HFFc6 (cell line): ENCODE measurements at regions not wholly inside any gene's neighbourhood (a gene's known extent, or its start where the extent isn't known, plus 50 kb on each side); places are given as distances from the start of the nearest gene placed in this dataset.

Experiments
- DNase-seq: peaks from one replicate; pipeline ENCODE4 v3.0.0-alpha.2; 2018
- H3K27ac Mint-ChIP-seq: 2 replicates; pipeline ENCODE4 v1.8.0; 2020; ENCODE audit warnings: mild to moderate bottlenecking, mixed read lengths
- H3K27me3 Mint-ChIP-seq: 2 replicates; pipeline ENCODE4 v1.8.0; 2021; ENCODE audit warnings: mild to moderate bottlenecking, moderate library complexity, mixed read lengths; ENCODE audit not compliant: insufficient read depth
- H3K36me3 Mint-ChIP-seq: 2 replicates; pipeline ENCODE4 v1.8.0; 2021; ENCODE audit warnings: low read depth, mixed read lengths
- H3K4me1 Mint-ChIP-seq: 2 replicates; pipeline ENCODE4 v1.8.0; 2020; ENCODE audit warnings: low read depth, mixed read lengths
- H3K4me3 Mint-ChIP-seq: 2 replicates; pipeline ENCODE4 v1.8.0; 2020; ENCODE audit warnings: mild to moderate bottlenecking, moderate library complexity, mixed read lengths
- H3K9me3 Mint-ChIP-seq: 2 replicates; pipeline ENCODE4 v1.8.0; 2020; ENCODE audit warnings: mild to moderate bottlenecking, mixed read lengths
- TF ChIP-seq, protein P1 (sequence below): fragments of 200-600 bp; sonication (generic); IDR thresholded peaks from 2 replicates; pipeline ENCODE4 v1.5.0; 2021; ENCODE audit warnings: antibody characterized with exemption, mild to moderate bottlenecking

DNA sequence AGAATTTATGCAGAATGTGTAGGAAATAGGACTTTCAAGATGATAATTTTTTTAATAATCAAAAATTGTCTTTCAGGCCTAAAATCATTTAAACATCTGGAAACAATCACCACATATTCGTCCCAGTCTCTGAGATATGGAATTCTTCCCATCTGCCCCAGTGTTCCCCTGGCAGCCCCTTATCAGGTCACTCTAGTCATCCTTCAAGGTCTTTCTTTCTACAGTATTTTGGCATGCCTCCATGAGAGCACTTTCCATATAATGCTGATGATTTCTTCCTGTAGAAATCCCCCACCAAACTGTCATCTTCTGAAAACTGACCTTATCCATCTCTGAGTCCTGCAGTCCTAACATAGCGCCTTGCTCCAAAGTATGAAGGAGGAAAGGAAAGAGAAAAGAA is 422.1 kb downstream of the RPS29 start:
- Mint-ChIP-seq H3K4me1 (no peaks in the 10 kb centered on the region), H3K27ac (no peak overlapping the region), H3K36me3 (no peaks in the 10 kb centered on the region), H3K9me3 (peaks cover 35% of the 10 kb centered on the region), H3K27me3 (peaks cover 1% of the 10 kb centered on the region; the same call in 1 of the 2 replicates), H3K4me3 (no peak overlapping the region)
- TF ChIP-seq, protein P1, sequence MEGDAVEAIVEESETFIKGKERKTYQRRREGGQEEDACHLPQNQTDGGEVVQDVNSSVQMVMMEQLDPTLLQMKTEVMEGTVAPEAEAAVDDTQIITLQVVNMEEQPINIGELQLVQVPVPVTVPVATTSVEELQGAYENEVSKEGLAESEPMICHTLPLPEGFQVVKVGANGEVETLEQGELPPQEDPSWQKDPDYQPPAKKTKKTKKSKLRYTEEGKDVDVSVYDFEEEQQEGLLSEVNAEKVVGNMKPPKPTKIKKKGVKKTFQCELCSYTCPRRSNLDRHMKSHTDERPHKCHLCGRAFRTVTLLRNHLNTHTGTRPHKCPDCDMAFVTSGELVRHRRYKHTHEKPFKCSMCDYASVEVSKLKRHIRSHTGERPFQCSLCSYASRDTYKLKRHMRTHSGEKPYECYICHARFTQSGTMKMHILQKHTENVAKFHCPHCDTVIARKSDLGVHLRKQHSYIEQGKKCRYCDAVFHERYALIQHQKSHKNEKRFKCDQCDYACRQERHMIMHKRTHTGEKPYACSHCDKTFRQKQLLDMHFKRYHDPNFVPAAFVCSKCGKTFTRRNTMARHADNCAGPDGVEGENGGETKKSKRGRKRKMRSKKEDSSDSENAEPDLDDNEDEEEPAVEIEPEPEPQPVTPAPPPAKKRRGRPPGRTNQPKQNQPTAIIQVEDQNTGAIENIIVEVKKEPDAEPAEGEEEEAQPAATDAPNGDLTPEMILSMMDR: no peak
- DNase-seq: no peak

DNA sequence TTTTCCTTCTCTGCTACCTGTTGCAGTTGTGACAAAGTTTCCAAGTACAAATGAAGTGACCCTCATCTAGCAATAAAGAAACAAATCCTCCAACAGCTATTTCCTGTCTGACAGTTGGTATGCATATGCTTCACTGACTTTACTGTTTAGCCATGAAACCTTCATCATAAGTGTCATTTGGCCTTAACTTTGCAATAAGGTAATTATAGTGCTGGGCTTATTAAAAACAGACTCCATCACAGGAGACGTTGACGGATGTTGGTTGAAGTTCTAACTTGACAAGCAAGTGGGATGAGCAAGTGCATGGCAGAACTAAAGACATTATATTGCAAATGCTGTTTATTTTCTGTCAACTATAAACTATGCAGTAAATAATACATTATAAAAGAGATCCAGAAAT is 425.2 kb downstream of the RPS29 start:
- TF ChIP-seq, protein P1: no peak
- H3K36me3 Mint-ChIP-seq: no peaks in the 10 kb centered on the region
- no peak overlapping the region for H3K27ac Mint-ChIP-seq
- DNase-seq: no peak
- peaks cover 45% of the 10 kb centered on the region for H3K9me3 Mint-ChIP-seq
- H3K4me3 Mint-ChIP-seq: no peak overlapping the region
- no peaks in the 10 kb centered on the region for H3K27me3 Mint-ChIP-seq
- no peaks in the 10 kb centered on the region for H3K4me1 Mint-ChIP-seq

DNA sequence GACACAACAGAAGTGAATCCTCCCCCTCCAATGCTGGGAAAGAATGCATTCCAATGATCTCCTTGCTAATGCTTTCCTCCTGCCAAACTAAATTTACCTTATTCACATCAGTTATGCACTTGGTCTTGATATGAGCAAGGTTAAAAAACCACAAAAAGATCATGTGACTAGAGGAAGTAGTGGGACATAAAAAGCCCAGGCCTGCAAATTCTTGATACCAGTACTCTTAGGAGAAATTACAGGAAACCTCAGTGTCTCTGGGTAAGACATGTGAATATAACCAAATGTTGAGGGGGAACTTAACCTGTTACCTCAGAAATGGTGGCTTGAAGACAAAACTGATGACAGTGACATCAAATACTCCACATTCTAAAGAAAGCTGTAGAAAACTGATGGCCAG is 427.1 kb downstream of the RPS29 start:
- no peak for DNase-seq
- H3K9me3 Mint-ChIP-seq: peaks cover 34% of the 10 kb centered on the region
- no peaks in the 10 kb centered on the region for H3K4me1 Mint-ChIP-seq
- H3K36me3 Mint-ChIP-seq: no peaks in the 10 kb centered on the region
- H3K27ac Mint-ChIP-seq: no peak overlapping the region
- H3K4me3 Mint-ChIP-seq: no peak overlapping the region
- H3K27me3 Mint-ChIP-seq: no peaks in the 10 kb centered on the region
- TF ChIP-seq, protein P1: no peak

GRCh38 chr14:49139593-49139992 is 446.6 kb downstream of the RPS29 start:
- no peaks in the 10 kb centered on the region for H3K27me3 Mint-ChIP-seq
- no peak for DNase-seq
- TF ChIP-seq, protein P1: no peak
- H3K27ac Mint-ChIP-seq: no peak overlapping the region
- H3K4me3 Mint-ChIP-seq: no peak overlapping the region
- H3K9me3 Mint-ChIP-seq: peaks cover 25% of the 10 kb centered on the region
- no peaks in the 10 kb centered on the region for H3K36me3 Mint-ChIP-seq
- no peaks in the 10 kb centered on the region for H3K4me1 Mint-ChIP-seq

DNA sequence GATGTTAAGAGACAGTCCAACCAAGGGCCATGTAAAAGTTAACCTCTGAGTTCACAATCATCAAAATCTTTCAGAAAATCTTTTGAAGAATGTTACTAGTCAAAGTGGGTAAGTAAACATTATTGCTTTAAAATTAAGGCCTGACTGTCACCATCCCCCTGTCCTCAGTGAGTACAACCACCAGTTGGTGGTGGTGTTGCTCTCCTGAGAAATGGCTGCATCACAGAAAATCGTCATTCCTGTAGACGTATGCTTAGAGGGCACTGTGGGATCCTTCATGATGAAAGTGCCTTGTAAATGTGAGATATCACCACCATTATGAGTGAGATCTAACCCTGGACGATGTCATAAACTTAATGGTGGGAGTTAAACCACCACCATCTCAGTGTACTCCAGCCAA is 451.2 kb downstream of the RPS29 start:
- H3K27me3 Mint-ChIP-seq: no peaks in the 10 kb centered on the region
- no peak overlapping the region for H3K27ac Mint-ChIP-seq
- H3K4me3 Mint-ChIP-seq: no peak overlapping the region
- no peak for DNase-seq
- TF ChIP-seq, protein P1: no peak
- H3K36me3 Mint-ChIP-seq: no peaks in the 10 kb centered on the region
- no peaks in the 10 kb centered on the region for H3K4me1 Mint-ChIP-seq
- H3K9me3 Mint-ChIP-seq: peaks cover 22% of the 10 kb centered on the region; the same call in 1 of the 2 replicates

GRCh38 chr14:49121246-49121645 is 464.9 kb downstream of the RPS29 start:
- Mint-ChIP-seq H3K36me3 (no peaks in the 10 kb centered on the region), H3K4me3 (no peak overlapping the region), H3K27ac (no peak overlapping the region), H3K4me1 (no peaks in the 10 kb centered on the region), H3K27me3 (no peaks in the 10 kb centered on the region; the same call in 1 of the 2 replicates), H3K9me3 (peaks cover 18% of the 10 kb centered on the region)
- TF ChIP-seq, protein P1: no peak
- DNase-seq: no peak
